ENCODE measurements at regions not wholly inside any gene's neighbourhood (a gene's known extent, or its start where the extent isn't known, plus 50 kb on each side); places are given as distances from the start of the nearest gene placed in this dataset.

DNA sequence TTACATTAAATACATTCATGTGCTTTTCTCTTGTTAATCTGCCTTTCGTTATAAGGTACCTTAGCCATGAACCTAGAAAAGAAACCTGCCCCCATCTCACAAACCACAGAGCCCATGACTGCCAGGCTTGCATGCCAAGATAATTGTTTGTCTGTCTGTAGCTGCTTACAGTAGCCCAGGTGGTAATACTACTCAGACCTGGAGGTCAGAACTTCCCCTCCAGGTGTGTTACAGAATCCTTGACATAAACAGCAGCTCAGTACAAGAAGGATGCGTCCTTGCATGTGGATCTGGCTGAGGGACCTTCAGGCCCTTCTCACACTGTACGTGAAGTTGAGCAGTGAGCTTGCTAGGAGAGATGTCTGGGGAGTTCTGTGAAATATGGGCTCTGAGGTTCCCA lies 291.4 kb downstream of the CSNK1G3 start:
- DNase-seq = no peak
- H3K9me3 ChIP-seq = no peaks in the 10 kb centered on the region
- no peaks in the 10 kb centered on the region for H3K36me3 ChIP-seq (ENCODE audit: low read depth, missing control alignments)
- no peaks in the 10 kb centered on the region for H3K27me3 ChIP-seq
- no peak overlapping the region for H3K4me3 ChIP-seq
- no peak overlapping the region for H3K27ac ChIP-seq
- intact Hi-C loops (cut with DNase I; ENCODE audit: low total_unique reads) = no loop called here
- H3K4me1 ChIP-seq = no peaks in the 10 kb centered on the region
- 88 to 93% methylated on average over 3 of the region's 3 CpGs for WGBS, 2 donors
- TF ChIP-seq, protein P1, sequence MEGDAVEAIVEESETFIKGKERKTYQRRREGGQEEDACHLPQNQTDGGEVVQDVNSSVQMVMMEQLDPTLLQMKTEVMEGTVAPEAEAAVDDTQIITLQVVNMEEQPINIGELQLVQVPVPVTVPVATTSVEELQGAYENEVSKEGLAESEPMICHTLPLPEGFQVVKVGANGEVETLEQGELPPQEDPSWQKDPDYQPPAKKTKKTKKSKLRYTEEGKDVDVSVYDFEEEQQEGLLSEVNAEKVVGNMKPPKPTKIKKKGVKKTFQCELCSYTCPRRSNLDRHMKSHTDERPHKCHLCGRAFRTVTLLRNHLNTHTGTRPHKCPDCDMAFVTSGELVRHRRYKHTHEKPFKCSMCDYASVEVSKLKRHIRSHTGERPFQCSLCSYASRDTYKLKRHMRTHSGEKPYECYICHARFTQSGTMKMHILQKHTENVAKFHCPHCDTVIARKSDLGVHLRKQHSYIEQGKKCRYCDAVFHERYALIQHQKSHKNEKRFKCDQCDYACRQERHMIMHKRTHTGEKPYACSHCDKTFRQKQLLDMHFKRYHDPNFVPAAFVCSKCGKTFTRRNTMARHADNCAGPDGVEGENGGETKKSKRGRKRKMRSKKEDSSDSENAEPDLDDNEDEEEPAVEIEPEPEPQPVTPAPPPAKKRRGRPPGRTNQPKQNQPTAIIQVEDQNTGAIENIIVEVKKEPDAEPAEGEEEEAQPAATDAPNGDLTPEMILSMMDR (IDR thresholded peaks at IDR 0.05) = no peak
- TF ChIP-seq POLR2A (IDR thresholded peaks at IDR 0.05) = no peak

DNA sequence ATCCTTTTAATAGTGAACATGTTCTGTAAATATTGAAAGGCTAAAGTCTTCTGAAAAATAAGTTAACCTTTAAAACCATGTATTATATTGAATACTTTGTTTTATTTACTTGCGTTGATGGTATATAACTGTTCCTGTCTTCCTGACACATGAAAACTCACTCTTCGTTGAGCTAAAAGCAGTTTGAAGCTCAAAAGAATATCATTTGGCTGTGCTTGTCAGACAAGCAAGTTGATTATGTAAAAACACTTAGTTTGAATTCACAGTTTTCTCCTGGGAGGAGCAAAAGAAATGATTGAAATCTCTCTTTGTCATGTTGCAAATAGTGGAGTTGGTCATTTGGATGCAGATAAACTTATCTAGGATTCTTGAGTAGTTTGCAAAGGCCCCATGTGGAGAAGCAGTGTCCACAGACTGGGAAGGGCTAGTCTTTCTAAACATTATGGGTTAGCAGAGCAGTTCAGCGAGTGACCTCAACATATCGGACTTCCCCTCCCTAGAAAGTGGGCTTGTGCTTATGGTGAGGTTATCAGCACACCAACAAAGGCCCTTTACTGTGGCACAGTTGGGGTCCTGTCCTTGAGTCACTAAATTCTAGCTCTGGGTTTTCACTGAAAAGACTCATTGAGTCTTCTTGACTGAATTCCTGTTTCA lies 290.4 kb downstream of the CSNK1G3 start:
- no peaks in the 10 kb centered on the region for H3K27me3 ChIP-seq
- no peaks in the 10 kb centered on the region for H3K9me3 ChIP-seq
- TF ChIP-seq POLR2A (IDR thresholded peaks at IDR 0.05) = no peak
- TF ChIP-seq, protein P1 (IDR thresholded peaks at IDR 0.05) = no peak
- H3K4me1 ChIP-seq = no peaks in the 10 kb centered on the region
- H3K27ac ChIP-seq = no peak overlapping the region
- no peaks in the 10 kb centered on the region for H3K36me3 ChIP-seq (ENCODE audit: low read depth, missing control alignments)
- no peak overlapping the region for H3K4me3 ChIP-seq
- no peak for DNase-seq
- intact Hi-C loops (cut with DNase I; ENCODE audit: low total_unique reads) = no loop called here
- WGBS, 2 donors = 84 to 87% methylated on average over 4 of the region's 4 CpGs

DNA sequence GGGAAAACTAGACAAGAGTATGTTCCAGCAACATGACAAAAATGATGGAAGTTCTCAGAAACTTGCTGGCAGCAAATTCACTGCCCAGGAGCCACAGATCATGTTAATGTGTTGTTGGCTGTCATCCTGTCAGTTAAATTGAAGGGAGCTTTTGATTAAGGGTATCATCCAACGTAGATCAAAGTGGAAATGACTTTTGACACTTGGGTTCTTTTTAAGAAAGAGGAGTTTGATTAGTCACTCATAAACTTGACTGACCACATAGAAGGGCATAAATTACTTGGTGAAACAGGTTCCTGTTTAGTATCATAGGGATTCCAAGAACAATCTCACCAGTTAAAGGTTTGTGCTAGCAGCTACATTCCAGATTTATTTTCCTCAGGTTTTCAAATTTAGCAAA lies 288.7 kb downstream of the CSNK1G3 start:
- no peak for DNase-seq
- TF ChIP-seq, protein P1 (IDR thresholded peaks at IDR 0.05) = no peak
- TF ChIP-seq POLR2A (IDR thresholded peaks at IDR 0.05) = no peak
- WGBS, 2 donors = 76 to 87% methylated on average over 1 of the region's 1 CpG
- Histone ChIP-seq H3K9me3 (no peaks in the 10 kb centered on the region), H3K36me3 (ENCODE audit: low read depth, missing control alignments) (no peaks in the 10 kb centered on the region), H3K27ac (no peak overlapping the region), H3K27me3 (no peaks in the 10 kb centered on the region), H3K4me3 (no peak overlapping the region), H3K4me1 (no peaks in the 10 kb centered on the region)
- intact Hi-C loops (cut with DNase I; ENCODE audit: low total_unique reads) = no loop called here

DNA sequence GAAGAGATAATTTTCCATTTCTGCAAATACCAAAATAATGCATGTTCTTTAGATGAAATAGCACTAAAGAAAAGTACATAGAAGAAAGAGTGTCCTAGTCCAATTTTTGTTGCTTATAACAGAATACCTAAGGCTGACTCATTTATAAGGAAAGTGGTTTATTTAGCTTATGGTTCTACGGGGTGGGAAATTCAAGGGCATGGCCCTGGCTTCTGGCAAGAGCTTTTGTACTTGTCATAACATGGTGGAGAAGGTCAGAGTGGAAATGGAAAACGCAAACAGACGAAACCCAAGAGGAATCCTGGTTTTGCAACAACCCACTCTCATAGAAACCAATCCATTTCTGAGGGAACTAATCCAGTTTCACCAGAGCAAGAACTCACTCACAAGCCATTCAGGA lies 283.7 kb downstream of the CSNK1G3 start:
- Histone ChIP-seq H3K27me3 (no peaks in the 10 kb centered on the region), H3K4me1 (no peaks in the 10 kb centered on the region), H3K4me3 (no peak overlapping the region), H3K36me3 (ENCODE audit: low read depth, missing control alignments) (no peaks in the 10 kb centered on the region), H3K27ac (no peak overlapping the region), H3K9me3 (no peaks in the 10 kb centered on the region)
- TF ChIP-seq POLR2A (IDR thresholded peaks at IDR 0.05) = no peak
- TF ChIP-seq, protein P1 (IDR thresholded peaks at IDR 0.05) = no peak
- DNase-seq = no peak
- intact Hi-C loops (cut with DNase I; ENCODE audit: low total_unique reads) = no loop called here
- 93 to 94% methylated on average over 3 of the region's 3 CpGs for WGBS, 2 donors

DNA sequence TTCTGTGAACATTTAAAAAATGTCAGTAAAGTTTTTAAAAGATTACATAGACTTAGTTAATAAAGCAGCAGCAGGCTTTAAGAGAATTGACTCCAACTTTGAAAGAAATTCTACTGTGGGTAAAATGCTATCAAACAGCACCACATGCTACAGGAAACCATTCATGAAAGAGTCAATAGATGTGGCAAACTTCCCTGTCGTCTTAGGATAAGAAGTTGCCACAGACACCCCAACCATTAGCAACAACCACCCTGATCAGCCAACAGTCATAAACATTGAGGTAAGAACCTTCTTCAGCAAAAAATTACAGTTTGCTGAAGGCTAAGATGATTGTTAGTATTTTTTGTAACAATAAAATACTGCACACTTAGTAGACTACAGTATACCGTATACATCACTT lies 278.2 kb downstream of the CSNK1G3 start:
- H3K4me1 ChIP-seq = no peaks in the 10 kb centered on the region
- intact Hi-C loops (cut with DNase I; ENCODE audit: low total_unique reads) = no loop called here
- no peak for DNase-seq
- TF ChIP-seq POLR2A (IDR thresholded peaks at IDR 0.05) = no peak
- TF ChIP-seq, protein P1 (IDR thresholded peaks at IDR 0.05) = no peak
- H3K9me3 ChIP-seq = no peaks in the 10 kb centered on the region
- no peaks in the 10 kb centered on the region for H3K27me3 ChIP-seq
- 89 to 90% methylated on average over 2 of the region's 2 CpGs for WGBS, 2 donors
- no peak overlapping the region for H3K27ac ChIP-seq
- H3K36me3 ChIP-seq (ENCODE audit: low read depth, missing control alignments) = no peaks in the 10 kb centered on the region
- no peak overlapping the region for H3K4me3 ChIP-seq
